ENCODE measurements at regions not wholly inside any gene's neighbourhood (a gene's known extent, or its start where the extent isn't known, plus 50 kb on each side); places are given as distances from the start of the nearest gene placed in this dataset.

GRCh38 chr21:19261731-19262376, 858.3 kb upstream of the TMPRSS15 start:
- Histone ChIP-seq H3K9me3 (ENCODE audit: low read length) (no peaks in the 10 kb centered on the region), H3K36me3 (ENCODE audit: insufficient read depth, low read length) (no peaks in the 10 kb centered on the region), H2AFZ (ENCODE audit: low read length) (no peak overlapping the region), H3K4me3 (ENCODE audit: low read depth, low read length, poor library complexity, severe bottlenecking) (no peak overlapping the region), H3K9me2 (ENCODE audit: insufficient read depth, low read length) (no peaks in the 10 kb centered on the region), H3K79me2 (ENCODE audit: insufficient read depth, low read depth, low read length) (no peaks in the 10 kb centered on the region), H4K20me1 (ENCODE audit: insufficient read depth, low read length) (no peaks in the 10 kb centered on the region), H3K27ac (ENCODE audit: low read depth, low read length, poor library complexity, severe bottlenecking) (no peak overlapping the region), H3K4me2 (ENCODE audit: low read length) (no peak overlapping the region), H3K4me1 (ENCODE audit: insufficient read depth, low read length, poor library complexity, severe bottlenecking) (no peaks in the 10 kb centered on the region)
- CTCF ChIA-PET (ENCODE audit: unreplicated experiment): no interaction called here
- POLR2A ChIA-PET: no interaction called here
- no TSS peak for BruUV-seq (replicated peaks)
- no peak for TF ChIP-seq EZH2phosphoT487 (IDR thresholded peaks at IDR 0.05; ENCODE audit: borderline replicate concordance, low read depth, low read length)
- no peak for TF ChIP-seq CTCF (conservative IDR thresholded peaks at IDR 0.05; ENCODE audit: low read length)
- no peak for DNase-seq (ENCODE audit: low spot score)
- intact Hi-C loops (cut with micrococcal nuclease; ENCODE audit: unreplicated experiment): no loop called here

GRCh38 chr21:19266636-19267035, 863.1 kb upstream of the TMPRSS15 start:
- intact Hi-C loops (cut with micrococcal nuclease; ENCODE audit: unreplicated experiment): no loop called here
- H4K20me1 ChIP-seq (ENCODE audit: insufficient read depth, low read length): no peaks in the 10 kb centered on the region
- ChIA-PET CTCF (ENCODE audit: unreplicated experiment) (no interaction called here), POLR2A (no interaction called here)
- H3K4me3 ChIP-seq (ENCODE audit: low read depth, low read length, poor library complexity, severe bottlenecking): no peak overlapping the region
- H2AFZ ChIP-seq (ENCODE audit: low read length): no peak overlapping the region
- no peak overlapping the region for H3K27ac ChIP-seq (ENCODE audit: low read depth, low read length, poor library complexity, severe bottlenecking)
- H3K4me2 ChIP-seq (ENCODE audit: low read length): no peak overlapping the region
- no TSS peak for BruUV-seq (replicated peaks)
- no peaks in the 10 kb centered on the region for H3K4me1 ChIP-seq (ENCODE audit: insufficient read depth, low read length, poor library complexity, severe bottlenecking)
- H3K36me3 ChIP-seq (ENCODE audit: insufficient read depth, low read length): no peaks in the 10 kb centered on the region
- no peak for TF ChIP-seq CTCF (conservative IDR thresholded peaks at IDR 0.05; ENCODE audit: low read length)
- TF ChIP-seq EZH2phosphoT487 (IDR thresholded peaks at IDR 0.05; ENCODE audit: borderline replicate concordance, low read depth, low read length): no peak
- H3K9me3 ChIP-seq (ENCODE audit: low read length): no peaks in the 10 kb centered on the region
- no peaks in the 10 kb centered on the region for H3K79me2 ChIP-seq (ENCODE audit: insufficient read depth, low read depth, low read length)
- no peak for DNase-seq (ENCODE audit: low spot score)
- no peaks in the 10 kb centered on the region for H3K9me2 ChIP-seq (ENCODE audit: insufficient read depth, low read length)

GRCh38 chr21:19268686-19269085, 865.1 kb upstream of the TMPRSS15 start:
- intact Hi-C loops (cut with micrococcal nuclease; ENCODE audit: unreplicated experiment): no loop called here
- no TSS peak for BruUV-seq (replicated peaks)
- H3K9me3 ChIP-seq (ENCODE audit: low read length): no peaks in the 10 kb centered on the region
- no peaks in the 10 kb centered on the region for H3K9me2 ChIP-seq (ENCODE audit: insufficient read depth, low read length)
- H3K27ac ChIP-seq (ENCODE audit: low read depth, low read length, poor library complexity, severe bottlenecking): no peak overlapping the region
- ChIA-PET CTCF (ENCODE audit: unreplicated experiment) (no interaction called here), POLR2A (interaction anchor here (0.6 kb wide), 1 partner anchor 182 kb away, joined by 3 read pairs; no protein-coding TSS in a partner anchor)
- no peak overlapping the region for H3K4me2 ChIP-seq (ENCODE audit: low read length)
- H3K4me1 ChIP-seq (ENCODE audit: insufficient read depth, low read length, poor library complexity, severe bottlenecking): no peaks in the 10 kb centered on the region
- H4K20me1 ChIP-seq (ENCODE audit: insufficient read depth, low read length): no peaks in the 10 kb centered on the region
- no peak for DNase-seq (ENCODE audit: low spot score)
- H3K4me3 ChIP-seq (ENCODE audit: low read depth, low read length, poor library complexity, severe bottlenecking): no peak overlapping the region
- H2AFZ ChIP-seq (ENCODE audit: low read length): no peak overlapping the region
- H3K79me2 ChIP-seq (ENCODE audit: insufficient read depth, low read depth, low read length): no peaks in the 10 kb centered on the region
- H3K36me3 ChIP-seq (ENCODE audit: insufficient read depth, low read length): no peaks in the 10 kb centered on the region
- TF ChIP-seq CTCF (conservative IDR thresholded peaks at IDR 0.05; ENCODE audit: low read length) (no peak), EZH2phosphoT487 (IDR thresholded peaks at IDR 0.05; ENCODE audit: borderline replicate concordance, low read depth, low read length) (no peak)

Data from OCI-LY7 (cell line).